GM19238 (cell line): ENCODE measurements at regions not wholly inside any gene's neighbourhood (a gene's known extent, or its start where the extent isn't known, plus 50 kb on each side); places are given as distances from the start of the nearest gene placed in this dataset.

Experiments
- DNase-seq: peaks from one replicate; pipeline ENCODE4 v3.0.0; 2011; ENCODE audit warnings: low spot score; ENCODE audit not compliant: insufficient read length

GRCh38 chr20:50420380-50420779 lies 89.8 kb upstream of the PTPN1 start:
- DNase-seq, result no peak

- no peak for DNase-seq
Observed at GRCh38 chr20:50421356-50422340, 88.5 kb upstream of the PTPN1 start.

GRCh38 chr20:50423758-50424157 lies 86.4 kb upstream of the PTPN1 start:
- DNase-seq, result no peak

- no peak for DNase-seq
Observed at GRCh38 chr20:50425076-50425475, 85.1 kb upstream of the PTPN1 start.

DNA sequence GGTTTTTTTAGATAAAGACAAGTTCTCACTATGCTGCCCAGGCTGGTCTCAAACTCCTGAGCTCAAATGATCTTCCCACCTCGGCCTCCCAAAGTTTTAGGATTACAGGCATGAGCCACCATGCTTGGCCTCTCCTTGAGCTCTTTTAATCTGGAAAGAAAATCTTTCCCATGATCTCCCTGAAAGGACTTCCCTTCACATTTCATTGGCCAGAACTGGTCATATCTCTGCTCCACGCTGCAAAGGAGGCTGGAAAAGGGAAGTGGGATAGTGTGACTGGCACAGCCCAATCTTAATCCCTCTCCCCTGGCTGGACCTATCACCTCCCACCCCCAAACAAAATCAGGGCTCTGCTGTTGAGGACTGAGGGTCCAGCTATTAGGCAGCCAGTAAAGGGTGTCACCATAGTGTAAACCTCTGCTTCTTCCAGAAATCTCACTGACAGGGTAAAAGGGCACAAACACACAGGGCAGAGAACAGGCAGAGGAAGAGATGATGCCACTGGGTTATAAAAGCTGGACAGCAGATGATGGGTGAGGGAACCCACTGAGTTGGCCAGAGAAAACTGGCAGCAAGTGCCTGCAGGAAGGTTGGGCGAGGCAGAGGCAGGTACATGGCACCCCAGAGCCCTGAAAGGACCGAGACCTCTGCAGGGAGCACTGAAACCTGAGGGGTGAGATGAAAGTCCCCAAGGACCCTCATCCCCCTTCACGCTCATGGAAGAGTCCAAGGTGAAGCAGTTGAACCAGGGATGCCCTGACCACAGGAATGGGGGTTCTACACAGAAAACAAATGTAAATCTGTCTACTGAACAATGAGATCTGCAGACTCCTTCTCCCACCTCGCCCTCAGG lies 83.1 kb upstream of the PTPN1 start:
- DNase-seq, result no peak

DNA sequence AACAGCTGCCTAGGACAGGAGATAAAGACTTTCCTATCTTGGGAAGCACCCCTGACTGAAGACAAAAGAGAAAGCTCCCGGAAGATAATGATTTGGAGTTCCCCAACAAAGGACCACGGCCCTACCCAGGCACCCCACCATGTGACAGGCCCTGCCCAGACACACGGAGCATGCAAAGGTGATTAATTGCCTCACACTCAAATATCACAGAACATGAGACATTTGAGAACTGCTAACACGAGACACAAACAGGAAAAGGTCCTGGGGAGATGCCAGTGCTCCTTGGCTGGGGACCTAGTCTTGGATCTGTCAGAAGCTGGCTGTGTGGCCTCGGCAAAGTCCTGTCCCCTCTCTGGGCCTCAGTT lies 82.5 kb upstream of the PTPN1 start:
- DNase-seq, result no peak

- DNase-seq, result no peak
Observed at GRCh38 chr20:50428097-50428828, 81.9 kb upstream of the PTPN1 start.

DNA sequence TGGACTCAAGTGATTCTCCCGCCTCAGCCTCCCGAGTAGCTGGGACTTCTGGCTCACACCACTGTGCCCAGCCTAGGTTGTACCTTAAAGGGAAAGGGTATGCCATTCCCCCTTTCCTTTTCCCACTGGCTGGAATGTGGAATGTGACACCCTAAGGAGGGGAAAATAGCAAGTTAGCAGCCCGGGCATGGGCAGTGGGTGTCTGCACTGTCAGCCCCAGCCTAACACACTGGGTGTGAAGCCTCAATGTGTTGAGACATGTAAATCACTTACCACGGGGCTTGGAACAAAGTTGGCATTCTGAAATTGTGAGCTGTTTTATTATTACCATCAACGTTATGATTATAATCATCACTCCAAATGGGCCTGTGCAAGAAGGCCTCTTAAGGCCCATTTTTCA lies 80.8 kb upstream of the PTPN1 start:
- DNase-seq, result no peak

DNA sequence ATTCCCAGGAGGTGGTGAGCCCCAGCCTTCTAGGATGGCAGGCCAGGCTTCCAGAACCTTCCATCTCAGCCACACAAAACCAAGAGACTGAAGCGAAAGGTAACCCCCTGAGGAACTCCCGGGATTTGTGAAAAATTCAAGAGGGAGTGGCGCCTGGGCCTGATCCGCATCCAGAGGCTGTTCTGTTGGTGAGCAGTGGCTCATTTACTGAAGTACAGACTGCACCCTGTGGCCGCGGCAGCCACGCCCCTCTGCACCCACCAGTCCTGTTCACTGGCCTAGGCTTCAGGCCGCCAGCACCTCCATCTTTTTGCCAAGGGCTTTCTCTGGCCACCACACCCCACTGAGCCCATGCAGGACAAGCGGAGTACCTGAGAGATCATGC lies 79.1 kb upstream of the PTPN1 start:
- DNase-seq, result no peak

- no peak for DNase-seq
Observed at GRCh38 chr20:50433001-50433761, 77.0 kb upstream of the PTPN1 start.

DNA sequence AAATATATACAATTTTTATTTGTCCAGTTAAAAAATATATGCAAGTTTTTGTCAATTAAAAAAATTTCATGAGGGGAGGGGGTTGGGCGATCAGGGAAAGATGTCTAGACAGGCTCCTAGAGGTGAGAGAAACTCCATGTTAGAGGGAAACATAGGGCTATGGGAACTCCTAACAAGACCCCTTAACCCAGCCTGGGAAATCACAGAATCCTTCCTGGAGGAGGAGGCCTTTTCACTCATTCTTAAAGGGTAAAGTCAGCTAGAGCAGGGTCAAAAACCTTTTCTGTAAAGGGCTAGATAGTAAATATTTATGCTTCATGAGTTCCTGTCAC lies 75.9 kb upstream of the PTPN1 start:
- DNase-seq, result no peak

DNA sequence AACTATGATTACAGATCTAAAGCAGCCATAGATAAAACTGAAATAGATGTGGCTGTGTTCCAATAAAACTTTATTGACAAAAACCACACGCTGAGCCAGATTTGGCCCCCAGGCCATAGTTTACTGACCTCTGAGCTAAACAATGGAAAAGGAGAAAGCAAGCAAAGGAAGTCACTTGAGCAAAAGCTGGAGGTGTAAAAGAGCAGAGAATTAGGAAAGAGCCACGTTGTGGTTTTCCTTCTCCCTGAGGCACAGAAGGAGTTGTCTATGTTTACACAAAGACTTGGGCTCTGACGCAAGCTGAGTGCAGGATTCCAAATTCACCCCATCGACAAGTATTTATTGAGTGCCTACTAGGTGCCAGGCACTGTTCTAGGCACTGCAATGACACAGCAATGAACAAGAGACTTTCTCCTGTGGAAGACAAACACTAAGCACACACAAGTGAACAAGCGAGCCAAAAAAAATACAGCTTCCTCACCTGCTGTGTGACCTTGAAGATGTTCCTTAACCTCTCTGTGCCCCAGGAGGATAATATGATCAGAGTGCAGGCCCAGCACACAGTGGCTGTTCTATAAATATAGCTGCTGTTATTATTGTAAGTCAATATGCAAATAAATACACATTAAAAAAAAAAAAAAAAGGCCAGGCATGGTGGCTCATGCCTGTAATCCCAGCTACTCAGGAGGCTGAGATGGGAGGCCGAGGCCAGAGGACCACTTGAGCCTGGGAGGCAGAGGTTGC lies 75.4 kb upstream of the PTPN1 start:
- DNase-seq, result no peak

DNA sequence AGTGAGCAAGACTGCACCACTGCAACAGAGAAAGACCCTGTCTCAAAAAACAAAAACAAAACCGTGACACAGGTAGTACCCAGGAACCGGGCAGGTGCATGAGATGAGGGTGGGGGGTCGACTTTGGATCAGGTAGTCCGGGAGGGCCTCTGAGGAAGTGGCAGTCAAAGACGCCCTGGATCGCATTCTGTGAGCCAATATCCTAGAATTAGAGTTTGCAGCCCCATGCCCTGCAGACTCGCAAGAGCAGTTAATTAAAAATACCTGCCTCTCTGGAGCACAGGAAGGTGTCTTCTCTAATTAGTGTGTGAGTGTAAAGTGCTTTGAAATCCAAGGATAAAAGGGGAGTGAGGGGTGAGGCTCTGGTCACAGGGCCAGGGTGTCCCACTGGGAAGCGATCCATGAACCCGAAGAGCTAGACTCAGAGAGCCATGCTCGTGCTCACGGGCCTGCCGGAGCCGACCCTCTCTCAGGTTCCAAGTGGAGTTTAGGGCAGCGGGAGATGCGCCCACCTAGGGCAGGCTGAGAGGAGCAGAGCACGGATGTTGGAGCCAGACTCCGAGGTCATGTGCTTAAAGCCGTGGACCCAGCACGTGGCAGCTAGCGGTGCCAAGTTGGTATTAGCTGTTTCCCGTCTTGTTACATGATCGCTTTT lies 74.7 kb upstream of the PTPN1 start:
- no peak for DNase-seq

DNA sequence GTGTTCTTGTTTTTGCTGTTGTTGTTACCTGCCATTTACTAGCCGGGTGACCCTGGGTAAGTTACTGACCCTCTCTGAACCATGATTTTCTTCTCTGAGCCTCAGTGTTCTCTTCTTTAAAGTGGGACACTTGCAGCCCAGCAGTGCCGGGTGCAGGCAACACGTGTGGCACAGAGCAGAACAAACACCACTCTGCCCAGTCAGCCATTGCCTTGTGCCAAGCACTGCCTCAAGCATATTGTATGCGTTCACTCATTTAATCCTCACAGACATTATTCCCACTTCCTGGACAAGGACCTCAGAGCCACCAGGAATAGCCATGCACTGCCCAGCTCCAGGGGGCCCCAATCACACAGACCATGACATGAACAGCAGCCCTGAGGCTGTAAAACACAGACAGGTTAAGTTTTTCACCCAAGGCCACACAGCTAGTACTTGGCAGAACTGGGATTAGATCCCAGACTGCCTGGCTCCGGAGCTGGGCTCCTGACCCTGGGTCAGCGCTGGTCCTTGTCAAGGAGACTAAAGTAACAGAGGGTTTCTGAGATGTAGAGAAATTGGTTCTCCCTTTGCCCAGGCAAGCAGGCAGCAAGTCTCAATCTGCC lies 74.0 kb upstream of the PTPN1 start:
- DNase-seq, result no peak

DNA sequence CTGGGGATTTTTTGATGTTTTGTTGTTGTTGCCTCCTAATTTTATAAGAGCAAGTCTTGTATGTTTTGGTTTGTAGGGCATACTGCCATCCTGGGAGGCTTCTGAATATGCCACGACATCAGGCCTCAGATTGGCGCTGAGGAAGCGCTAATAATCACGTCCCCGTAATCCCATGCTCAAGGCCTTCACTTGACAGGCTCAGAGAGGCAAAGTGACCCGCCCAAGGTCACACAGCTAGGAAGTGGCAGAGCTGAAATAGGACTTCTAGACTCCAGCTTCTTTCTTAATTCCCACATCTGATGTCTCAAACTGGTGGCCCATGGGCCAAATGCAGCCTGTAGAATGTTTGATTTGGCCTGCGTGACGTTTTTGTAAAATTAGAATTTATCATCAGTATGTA lies 73.5 kb upstream of the PTPN1 start:
- DNase-seq, result no peak

- no peak for DNase-seq
Observed at GRCh38 chr20:50438986-50439407, 71.2 kb upstream of the PTPN1 start.

DNA sequence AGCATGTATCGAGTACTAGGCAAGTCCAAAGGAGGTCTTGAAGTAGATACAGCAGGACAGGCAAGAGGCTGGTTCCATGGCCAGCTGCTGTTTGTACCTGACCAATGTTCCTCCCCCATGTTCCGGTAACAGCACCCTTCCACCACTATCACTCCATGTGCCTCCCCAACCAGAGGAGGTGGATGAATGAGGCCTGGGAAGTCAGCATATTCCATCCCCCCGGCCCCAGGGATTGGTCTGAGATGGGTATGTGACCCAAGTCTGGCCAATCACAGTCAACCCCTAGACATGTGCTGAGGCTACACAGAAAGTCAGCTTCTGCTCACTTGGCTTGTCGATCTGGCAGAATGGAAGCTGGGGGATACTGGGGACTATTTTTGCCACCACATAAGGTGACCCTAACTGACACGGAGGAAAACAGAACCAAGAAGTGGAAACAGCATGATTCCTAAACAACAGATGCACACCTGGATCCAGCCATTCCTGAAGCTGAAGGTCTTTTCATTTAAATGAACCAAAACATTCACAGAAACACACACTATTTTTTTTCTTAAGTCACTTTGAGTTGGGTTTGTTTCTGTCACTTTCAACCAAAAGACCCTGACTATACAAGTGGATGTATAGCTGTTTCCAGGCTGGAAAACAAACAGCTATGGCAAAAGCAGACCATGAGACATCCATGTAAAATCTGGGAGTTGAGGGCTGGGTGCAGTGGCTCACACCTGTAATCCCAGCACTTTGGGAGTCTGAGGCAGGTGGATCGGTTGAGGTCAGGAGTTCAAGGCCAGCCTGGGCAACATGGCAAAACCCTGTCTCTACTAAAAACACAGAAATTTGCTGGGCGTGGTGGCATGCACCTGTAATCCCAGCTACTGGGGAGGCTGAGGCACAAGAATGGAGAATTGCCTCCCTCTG lies 70.4 kb upstream of the PTPN1 start:
- DNase-seq, result no peak

DNA sequence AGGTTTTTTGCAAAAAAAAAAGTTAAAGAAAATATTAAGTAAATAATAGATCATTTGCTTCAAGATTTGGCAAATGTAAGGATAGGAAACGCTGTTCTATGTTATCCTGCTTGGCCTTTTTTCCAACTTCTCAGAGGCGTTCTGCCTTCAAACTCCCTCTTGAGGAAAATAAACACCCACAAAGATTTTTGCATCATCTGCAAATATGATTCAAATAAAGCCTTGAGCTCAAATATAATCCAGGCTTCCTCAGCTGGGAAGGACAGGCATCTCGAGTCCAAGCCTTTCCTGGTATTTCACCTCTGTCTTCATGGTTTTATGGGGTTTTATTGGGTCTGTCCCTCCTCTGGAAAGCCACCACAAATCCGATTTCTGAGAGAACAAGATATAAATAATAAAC lies 67.7 kb upstream of the PTPN1 start:
- DNase-seq, result no peak
